MCF 10A (cell line): ENCODE measurements at regions not wholly inside any gene's neighbourhood (a gene's known extent, or its start where the extent isn't known, plus 50 kb on each side); places are given as distances from the start of the nearest gene placed in this dataset.

Experiments
- BruUV-seq: library from RNA; stranded (reverse); fragments of 400-500 nt; replicated peaks from 2 replicates; lab custom pipeline; 2021; lab: Mats Ljungman, UMichigan
- CTCF ChIA-PET: fragments of 300-600 bp; sonication (Branson Sonifier 250); formaldehyde crosslinking; extraction: SDS; loops from one replicate; lab custom pipeline; 2021; ENCODE audit warnings: antibody characterized with exemption, inconsistent platforms; lab: Yijun Ruan, JAX
- POLR2A ChIA-PET: fragments of 300-600, 350-650 bp; sonication (Branson Sonifier 250); formaldehyde crosslinking; extraction: SDS; loops from one replicate; lab custom pipeline; 2020; ENCODE audit warnings: antibody characterized with exemption, inconsistent platforms; lab: Yijun Ruan, JAX
- DNase-seq: peaks from one replicate; pipeline ENCODE4 v3.0.0-alpha.2; 2018; ENCODE audit not compliant: unreplicated experiment
- H3K27ac Mint-ChIP-seq: one replicate; pipeline ENCODE4 v1.8.0; 2022; ENCODE audit warnings: mild to moderate bottlenecking, low read depth, mixed read lengths; ENCODE audit not compliant: unreplicated experiment
- H3K27me3 Mint-ChIP-seq: one replicate; pipeline ENCODE4 v1.8.0; 2022; ENCODE audit warnings: mixed read lengths; ENCODE audit not compliant: insufficient read depth, unreplicated experiment
- H3K36me3 Mint-ChIP-seq: one replicate; pipeline ENCODE4 v1.8.0; 2022; ENCODE audit warnings: mild to moderate bottlenecking, moderate library complexity, mixed read lengths; ENCODE audit not compliant: insufficient read depth, unreplicated experiment
- H3K4me1 Mint-ChIP-seq: one replicate; pipeline ENCODE4 v1.8.0; 2022; ENCODE audit warnings: mixed read lengths; ENCODE audit not compliant: insufficient read depth, unreplicated experiment
- H3K4me3 Mint-ChIP-seq: one replicate; pipeline ENCODE4 v1.8.0; 2022; ENCODE audit warnings: mild to moderate bottlenecking, moderate library complexity, mixed read lengths; ENCODE audit not compliant: unreplicated experiment
- H3K9me3 Mint-ChIP-seq: one replicate; pipeline ENCODE4 v1.8.0; 2022; ENCODE audit warnings: mixed read lengths; ENCODE audit not compliant: unreplicated experiment
- intact Hi-C: fragments of 100-400 bp; cut with micrococcal nuclease; formaldehyde crosslinking; loops from 2 replicates; pipeline ENCODE4 v1.14.1; 2022
- TF ChIP-seq, protein P1 (sequence below): fragments of 200-600 bp; IDR thresholded peaks from one replicate; pipeline ENCODE4 v1.8.0; 2022; ENCODE audit warnings: antibody characterized with exemption, mild to moderate bottlenecking; ENCODE audit not compliant: unreplicated experiment

DNA sequence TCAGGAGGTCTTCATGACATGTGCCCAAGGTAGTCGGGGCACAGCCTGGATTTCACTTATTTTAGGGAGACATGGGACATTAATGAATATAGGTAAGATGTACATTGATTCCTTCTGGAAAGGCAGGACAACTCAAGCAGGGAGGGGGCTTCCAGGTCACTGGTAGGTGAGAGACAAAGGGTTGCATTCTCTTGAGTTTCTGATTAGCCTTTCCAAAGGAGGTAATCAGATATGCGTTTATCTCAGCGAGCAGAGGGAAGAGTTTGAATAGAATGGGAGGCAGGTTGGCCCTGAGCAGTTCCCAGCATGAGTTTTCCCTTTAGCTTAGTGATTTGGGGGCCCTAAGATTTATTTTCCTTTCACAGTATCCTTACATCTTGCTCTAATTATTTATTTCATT, 443.8 kb upstream of the EEF2KMT start:
- Mint-ChIP-seq H3K4me1 (no peaks in the 10 kb centered on the region), H3K36me3 (no peaks in the 10 kb centered on the region), H3K27me3 (no peaks in the 10 kb centered on the region), H3K4me3 (no peak overlapping the region), H3K27ac (no peak overlapping the region), H3K9me3 (peaks cover 48% of the 10 kb centered on the region)
- no peak for DNase-seq
- intact Hi-C loops = no loop called here
- BruUV-seq = no TSS peak
- TF ChIP-seq, protein P1, sequence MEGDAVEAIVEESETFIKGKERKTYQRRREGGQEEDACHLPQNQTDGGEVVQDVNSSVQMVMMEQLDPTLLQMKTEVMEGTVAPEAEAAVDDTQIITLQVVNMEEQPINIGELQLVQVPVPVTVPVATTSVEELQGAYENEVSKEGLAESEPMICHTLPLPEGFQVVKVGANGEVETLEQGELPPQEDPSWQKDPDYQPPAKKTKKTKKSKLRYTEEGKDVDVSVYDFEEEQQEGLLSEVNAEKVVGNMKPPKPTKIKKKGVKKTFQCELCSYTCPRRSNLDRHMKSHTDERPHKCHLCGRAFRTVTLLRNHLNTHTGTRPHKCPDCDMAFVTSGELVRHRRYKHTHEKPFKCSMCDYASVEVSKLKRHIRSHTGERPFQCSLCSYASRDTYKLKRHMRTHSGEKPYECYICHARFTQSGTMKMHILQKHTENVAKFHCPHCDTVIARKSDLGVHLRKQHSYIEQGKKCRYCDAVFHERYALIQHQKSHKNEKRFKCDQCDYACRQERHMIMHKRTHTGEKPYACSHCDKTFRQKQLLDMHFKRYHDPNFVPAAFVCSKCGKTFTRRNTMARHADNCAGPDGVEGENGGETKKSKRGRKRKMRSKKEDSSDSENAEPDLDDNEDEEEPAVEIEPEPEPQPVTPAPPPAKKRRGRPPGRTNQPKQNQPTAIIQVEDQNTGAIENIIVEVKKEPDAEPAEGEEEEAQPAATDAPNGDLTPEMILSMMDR = no peak
- CTCF ChIA-PET = no interaction called here
- POLR2A ChIA-PET = no interaction called here

DNA sequence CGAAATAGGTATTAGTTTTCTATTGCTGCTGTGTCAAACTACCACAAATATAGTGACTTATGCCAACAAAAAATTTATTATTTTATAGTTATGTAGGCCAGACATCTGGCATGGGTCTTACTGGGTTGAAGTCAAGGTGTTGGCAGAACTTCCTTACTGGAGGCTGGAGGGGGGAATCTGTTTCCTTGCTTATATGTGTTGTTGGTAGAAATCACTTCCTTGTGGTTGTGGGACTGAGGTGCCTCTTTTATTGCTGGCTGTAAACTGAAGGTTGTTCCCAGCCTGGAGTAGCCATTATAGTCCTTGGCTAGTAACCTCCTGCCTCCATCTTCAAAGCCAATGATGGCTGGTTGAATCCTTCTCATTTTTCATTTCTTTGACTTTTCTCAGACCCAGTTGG, 439.8 kb upstream of the EEF2KMT start:
- BruUV-seq = no TSS peak
- H3K4me3 Mint-ChIP-seq = no peak overlapping the region
- no peaks in the 10 kb centered on the region for H3K4me1 Mint-ChIP-seq
- DNase-seq = no peak
- no peak overlapping the region for H3K27ac Mint-ChIP-seq
- H3K27me3 Mint-ChIP-seq = no peaks in the 10 kb centered on the region
- intact Hi-C loops = no loop called here
- POLR2A ChIA-PET = no interaction called here
- CTCF ChIA-PET = no interaction called here
- TF ChIP-seq, protein P1 = no peak
- peaks cover 59% of the 10 kb centered on the region for H3K9me3 Mint-ChIP-seq
- no peaks in the 10 kb centered on the region for H3K36me3 Mint-ChIP-seq

DNA sequence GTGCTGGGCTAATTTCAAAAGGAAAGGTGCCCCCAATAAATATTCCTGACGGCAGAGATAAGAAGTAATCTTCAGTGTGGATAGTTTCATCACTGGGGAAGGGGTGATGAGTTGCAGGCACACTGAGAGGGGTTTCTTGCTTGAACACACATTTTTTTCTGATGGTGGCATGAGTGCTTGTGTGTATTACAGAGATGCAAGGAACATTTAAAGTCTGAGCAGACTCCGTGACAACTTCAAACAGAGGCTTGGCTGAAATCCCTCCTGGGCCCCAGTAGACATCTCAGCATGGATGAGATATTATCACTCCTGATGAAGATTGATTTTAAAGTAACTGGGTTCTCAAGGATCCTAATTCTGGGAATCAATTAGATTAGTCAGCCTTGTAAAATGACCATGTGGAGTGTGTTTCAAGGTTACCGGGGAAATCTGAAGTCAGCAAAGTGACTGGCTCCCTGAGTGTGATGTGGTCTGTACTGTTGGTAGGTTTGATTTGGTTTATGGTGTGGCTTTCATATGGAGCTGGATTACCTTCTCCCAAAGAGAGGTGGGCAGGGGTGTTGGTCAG, 435.8 kb upstream of the EEF2KMT start:
- POLR2A ChIA-PET = no interaction called here
- Mint-ChIP-seq H3K4me3 (no peak overlapping the region), H3K27ac (no peak overlapping the region), H3K4me1 (no peaks in the 10 kb centered on the region), H3K9me3 (peaks cover 51% of the 10 kb centered on the region), H3K27me3 (no peaks in the 10 kb centered on the region), H3K36me3 (no peaks in the 10 kb centered on the region)
- no peak for DNase-seq
- CTCF ChIA-PET = no interaction called here
- TF ChIP-seq, protein P1 = no peak
- intact Hi-C loops = no loop called here
- no TSS peak for BruUV-seq

DNA sequence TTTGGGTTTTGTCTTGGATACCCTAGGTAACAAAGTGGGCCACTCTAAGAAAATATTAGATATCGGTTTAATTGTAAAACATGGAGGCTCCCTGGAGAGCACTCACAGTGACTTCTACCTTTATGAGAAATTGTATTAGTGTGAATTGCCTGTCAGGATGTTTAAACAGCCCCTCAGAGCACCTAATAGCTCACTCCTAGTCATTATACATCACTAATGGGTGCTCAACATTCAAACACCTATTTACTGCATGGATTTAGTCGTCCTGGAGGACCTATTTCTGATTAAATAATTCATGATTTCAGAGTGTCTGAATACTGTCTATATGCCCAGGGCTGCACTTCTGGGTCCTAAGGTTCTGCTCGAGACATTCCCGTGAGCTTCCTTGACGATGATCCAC, 430.2 kb upstream of the EEF2KMT start:
- Mint-ChIP-seq H3K4me3 (no peak overlapping the region), H3K27ac (no peak overlapping the region), H3K36me3 (no peaks in the 10 kb centered on the region), H3K4me1 (no peaks in the 10 kb centered on the region), H3K27me3 (no peaks in the 10 kb centered on the region), H3K9me3 (peaks cover 4% of the 10 kb centered on the region)
- intact Hi-C loops = no loop called here
- ChIA-PET CTCF (no interaction called here), POLR2A (no interaction called here)
- no peak for DNase-seq
- TF ChIP-seq, protein P1 = no peak
- no TSS peak for BruUV-seq
